ENCODE measurements at regions not wholly inside any gene's neighbourhood (a gene's known extent, or its start where the extent isn't known, plus 50 kb on each side); places are given as distances from the start of the nearest gene placed in this dataset.

DNA sequence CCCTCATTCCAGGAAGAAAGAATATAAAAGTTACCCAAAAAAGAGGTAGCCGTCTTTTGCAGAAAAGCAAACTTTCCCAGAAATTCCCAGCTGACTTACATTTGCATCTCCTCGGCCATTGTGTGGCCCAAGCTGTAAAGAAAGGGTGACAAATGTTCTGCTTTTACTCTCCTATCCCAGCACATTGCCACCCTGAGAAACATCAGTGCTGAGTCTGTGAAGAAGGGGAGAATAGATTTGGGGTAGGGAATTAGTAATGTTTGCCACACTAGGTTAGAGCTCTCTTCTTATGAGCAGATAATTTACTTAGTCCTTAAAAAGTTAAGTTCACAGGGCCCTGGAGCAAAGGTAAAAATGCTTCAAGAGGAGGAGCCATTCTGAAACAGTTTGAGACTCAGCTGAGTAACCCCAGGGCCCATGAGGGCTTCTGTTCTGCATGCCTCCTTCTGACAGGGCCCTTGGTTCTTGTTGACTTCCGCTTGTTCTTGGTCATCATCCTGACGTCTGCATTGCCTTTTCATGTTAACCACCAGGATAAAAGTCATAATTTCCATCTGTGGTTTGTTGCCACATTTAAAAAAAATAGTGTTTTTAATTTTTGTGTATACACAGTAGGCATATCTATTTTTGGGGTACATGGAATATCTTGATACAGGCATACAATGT is 550.7 kb downstream of the RNF144A start:
- TF ChIP-seq, protein P1, sequence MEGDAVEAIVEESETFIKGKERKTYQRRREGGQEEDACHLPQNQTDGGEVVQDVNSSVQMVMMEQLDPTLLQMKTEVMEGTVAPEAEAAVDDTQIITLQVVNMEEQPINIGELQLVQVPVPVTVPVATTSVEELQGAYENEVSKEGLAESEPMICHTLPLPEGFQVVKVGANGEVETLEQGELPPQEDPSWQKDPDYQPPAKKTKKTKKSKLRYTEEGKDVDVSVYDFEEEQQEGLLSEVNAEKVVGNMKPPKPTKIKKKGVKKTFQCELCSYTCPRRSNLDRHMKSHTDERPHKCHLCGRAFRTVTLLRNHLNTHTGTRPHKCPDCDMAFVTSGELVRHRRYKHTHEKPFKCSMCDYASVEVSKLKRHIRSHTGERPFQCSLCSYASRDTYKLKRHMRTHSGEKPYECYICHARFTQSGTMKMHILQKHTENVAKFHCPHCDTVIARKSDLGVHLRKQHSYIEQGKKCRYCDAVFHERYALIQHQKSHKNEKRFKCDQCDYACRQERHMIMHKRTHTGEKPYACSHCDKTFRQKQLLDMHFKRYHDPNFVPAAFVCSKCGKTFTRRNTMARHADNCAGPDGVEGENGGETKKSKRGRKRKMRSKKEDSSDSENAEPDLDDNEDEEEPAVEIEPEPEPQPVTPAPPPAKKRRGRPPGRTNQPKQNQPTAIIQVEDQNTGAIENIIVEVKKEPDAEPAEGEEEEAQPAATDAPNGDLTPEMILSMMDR (IDR thresholded peaks at IDR 0.05): no peak
- TF ChIP-seq EP300 (IDR thresholded peaks at IDR 0.05) (no peak), POLR2A (IDR thresholded peaks at IDR 0.05; ENCODE audit: low read depth) (no peak), POLR2AphosphoS5 (IDR thresholded peaks at IDR 0.05) (no peak)
- H3K4me3 ChIP-seq: no peak overlapping the region
- WGBS: 90% methylated on average over 4 of the region's 4 CpGs
- H3K36me3 ChIP-seq: no peaks in the 10 kb centered on the region
- H3K4me1 ChIP-seq: no peaks in the 10 kb centered on the region
- no peaks in the 10 kb centered on the region for H3K9me3 ChIP-seq
- no peak overlapping the region for H3K27ac ChIP-seq (replicated peaks in 1 of 4)
- no peaks in the 10 kb centered on the region for H3K27me3 ChIP-seq
- intact Hi-C loops (cut with DNase I): no loop called here
- DNase-seq (ENCODE audit: extremely low spot score): no peak

DNA sequence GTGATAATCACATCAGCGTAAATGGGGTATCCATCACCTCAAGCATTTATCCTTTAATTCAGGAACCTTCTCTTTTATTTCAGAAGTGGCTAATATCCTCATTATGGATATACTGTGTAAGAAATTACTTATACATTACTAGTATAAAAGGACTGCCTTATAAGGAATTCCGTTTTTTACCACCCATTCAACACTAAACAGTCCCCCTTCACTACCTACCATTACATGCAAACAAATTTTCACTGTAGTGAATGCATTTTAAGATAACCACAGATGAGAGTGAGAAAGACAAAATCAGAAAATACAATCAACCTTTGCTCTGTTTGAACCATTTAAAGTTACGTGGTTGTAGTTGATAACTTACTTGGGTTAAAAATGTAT is 551.2 kb downstream of the RNF144A start:
- WGBS: 72% methylated on average over 3 of the region's 3 CpGs
- H3K4me1 ChIP-seq: no peaks in the 10 kb centered on the region
- intact Hi-C loops (cut with DNase I): no loop called here

DNA sequence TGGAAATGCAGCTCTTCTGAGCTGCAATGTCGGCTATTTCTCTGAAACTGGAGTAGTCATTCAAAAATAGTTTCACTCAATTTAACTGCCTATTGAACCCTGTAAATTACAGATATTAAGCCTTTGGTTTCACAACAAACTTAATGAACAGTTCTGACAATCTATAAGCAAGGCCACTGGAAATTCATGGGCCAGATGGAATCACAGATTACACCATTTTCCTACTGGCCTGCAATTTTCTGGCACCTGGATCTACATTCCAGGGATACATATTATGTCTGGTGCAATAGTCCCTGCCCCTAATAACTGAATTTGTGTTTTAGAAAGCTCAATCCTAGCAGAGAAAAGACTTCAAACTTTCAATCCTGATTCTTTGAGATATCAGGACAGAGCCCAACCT is 551.7 kb downstream of the RNF144A start:
- H3K9me3 ChIP-seq: no peaks in the 10 kb centered on the region
- no peaks in the 10 kb centered on the region for H3K27me3 ChIP-seq
- H3K4me3 ChIP-seq: no peak overlapping the region
- intact Hi-C loops (cut with DNase I): no loop called here
- DNase-seq (ENCODE audit: extremely low spot score): no peak
- H3K36me3 ChIP-seq: no peaks in the 10 kb centered on the region
- TF ChIP-seq POLR2A (IDR thresholded peaks at IDR 0.05; ENCODE audit: low read depth) (no peak), EP300 (IDR thresholded peaks at IDR 0.05) (no peak), POLR2AphosphoS5 (IDR thresholded peaks at IDR 0.05) (no peak)
- TF ChIP-seq, protein P1 (IDR thresholded peaks at IDR 0.05): no peak
- 80% methylated on average over 1 of the region's 1 CpG for WGBS
- no peak overlapping the region for H3K27ac ChIP-seq (replicated peaks in 1 of 4)
- no peaks in the 10 kb centered on the region for H3K4me1 ChIP-seq

More for the DNA sequence above, 551.2 kb downstream of the RNF144A start:
- Histone ChIP-seq H3K9me3 (no peaks in the 10 kb centered on the region), H3K27ac (replicated peaks in 1 of 4) (no peak overlapping the region), H3K4me3 (no peak overlapping the region), H3K27me3 (no peaks in the 10 kb centered on the region), H3K36me3 (no peaks in the 10 kb centered on the region)
- no peak for DNase-seq (ENCODE audit: extremely low spot score)
- TF ChIP-seq POLR2A (IDR thresholded peaks at IDR 0.05; ENCODE audit: low read depth) (no peak), POLR2AphosphoS5 (IDR thresholded peaks at IDR 0.05) (no peak), EP300 (IDR thresholded peaks at IDR 0.05) (no peak)
- TF ChIP-seq, protein P1 (IDR thresholded peaks at IDR 0.05): no peak

GRCh38 chr2:7471185-7471584 is 554.0 kb downstream of the RNF144A start:
- TF ChIP-seq POLR2AphosphoS5 (IDR thresholded peaks at IDR 0.05) (no peak), POLR2A (IDR thresholded peaks at IDR 0.05; ENCODE audit: low read depth) (no peak), EP300 (IDR thresholded peaks at IDR 0.05) (no peak)
- TF ChIP-seq, protein P1 (IDR thresholded peaks at IDR 0.05): no peak
- H3K27me3 ChIP-seq: no peaks in the 10 kb centered on the region
- no peaks in the 10 kb centered on the region for H3K9me3 ChIP-seq
- intact Hi-C loops (cut with DNase I): no loop called here
- no peak overlapping the region for H3K4me3 ChIP-seq
- H3K27ac ChIP-seq (replicated peaks in 1 of 4): no peak overlapping the region
- no peak for DNase-seq (ENCODE audit: extremely low spot score)
- H3K4me1 ChIP-seq: no peaks in the 10 kb centered on the region
- no peaks in the 10 kb centered on the region for H3K36me3 ChIP-seq
- WGBS: 93% methylated on average over 2 of the region's 2 CpGs

GRCh38 chr2:7472465-7472864 is 555.3 kb downstream of the RNF144A start:
- TF ChIP-seq POLR2AphosphoS5 (IDR thresholded peaks at IDR 0.05) (no peak), POLR2A (IDR thresholded peaks at IDR 0.05; ENCODE audit: low read depth) (no peak), EP300 (IDR thresholded peaks at IDR 0.05) (no peak)
- TF ChIP-seq, protein P1 (IDR thresholded peaks at IDR 0.05): no peak
- Histone ChIP-seq H3K9me3 (no peaks in the 10 kb centered on the region), H3K4me1 (no peaks in the 10 kb centered on the region), H3K27ac (replicated peaks in 1 of 4) (no peak overlapping the region), H3K36me3 (no peaks in the 10 kb centered on the region), H3K27me3 (no peaks in the 10 kb centered on the region), H3K4me3 (no peak overlapping the region)
- 94% methylated on average over 2 of the region's 2 CpGs for WGBS
- intact Hi-C loops (cut with DNase I): no loop called here
- no peak for DNase-seq (ENCODE audit: extremely low spot score)

Measured in esophagus muscularis mucosa (tissue), 4 donors.